Left lung (tissue), 4 donors: ENCODE measurements at regions not wholly inside any gene's neighbourhood (a gene's known extent, or its start where the extent isn't known, plus 50 kb on each side); places are given as distances from the start of the nearest gene placed in this dataset.

Experiments used
- ATAC-seq: fragments of 200-7000 bp; cut with Tn5 transposase; one replicate; pipeline ENCODE4 v1.9.1; 2020; ENCODE audit warnings: moderate library complexity
- DNase-seq, 4 donors: peaks; one replicate each; pipeline ENCODE4 v3.0.0-alpha.2; 2013 to 2020
- H3K27ac ChIP-seq, 2 donors: fragments of 200-600 bp; sonication (generic) in 1 of 2; one replicate each; pipeline versions ENCODE4 v1.5.0 to v1.8.0; 2020 to 2021
- H3K27me3 ChIP-seq, 2 donors: fragments of 200-600 bp; sonication (generic) in 1 of 2; one replicate each; pipeline versions ENCODE4 v1.5.0 to v1.8.0; 2020 to 2021
- H3K36me3 ChIP-seq, 2 donors: fragments of 200-600 bp; sonication (generic) in 1 of 2; one replicate each; pipeline versions ENCODE4 v1.5.0 to v1.8.0; 2020 to 2021
- H3K4me1 ChIP-seq, 2 donors: fragments of 200-600 bp; one replicate each; pipeline ENCODE4 v1.8.0; 2021
- H3K4me3 ChIP-seq, 2 donors: fragments of 200-600 bp; sonication (generic) in 1 of 2; one replicate each; pipeline versions ENCODE4 v1.5.0 to v1.8.0; 2020 to 2021; ENCODE audit warnings: mild to moderate bottlenecking in 1 of 2
- H3K9me3 ChIP-seq, 2 donors: fragments of 200-600 bp; sonication (generic) in 1 of 2; one replicate each; pipeline versions ENCODE4 v1.5.0 to v1.8.0; 2020 to 2021
- intact Hi-C, 2 donors: fragments of 100-400 bp; cut with DNase I; formaldehyde crosslinking; loops; one replicate each; pipeline versions ENCODE4 v1.11.2 to v1.14.2; 2022
- TF ChIP-seq, protein P1 (sequence below), 2 donors: fragments of 200-600 bp; sonication (generic) in 1 of 2; IDR thresholded peaks; one replicate each; pipeline versions ENCODE4 v1.5.0 to v1.8.0; 2021; ENCODE audit warnings: antibody characterized with exemption in 2 of 2
- donor health status: DM: no; HTN: yes; CAD: no.
- donor health status: DM: no; HTN: no; CAD: no.

DNA sequence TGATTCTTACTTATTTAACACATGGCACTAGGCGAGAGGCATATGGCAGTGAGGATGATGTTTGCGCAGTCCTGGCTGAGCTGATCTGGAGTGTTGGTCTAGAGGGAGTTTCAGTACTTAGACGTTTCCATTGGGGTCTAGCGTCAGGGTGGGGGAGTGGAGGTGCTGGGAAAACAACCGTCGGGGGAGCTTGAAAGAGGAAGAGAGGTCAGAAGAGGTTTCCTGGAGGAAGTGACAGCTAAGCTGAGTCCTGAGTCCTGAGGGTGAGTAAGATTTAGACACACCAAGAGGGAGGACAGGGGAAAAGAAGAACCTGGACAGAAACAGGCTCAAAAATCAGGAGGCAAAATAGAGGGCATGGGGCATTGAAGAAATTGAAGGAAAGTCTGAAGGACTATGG, 81.4 kb downstream of the ALOX5AP start:
- DNase-seq, result no peak
- Histone ChIP-seq H3K27ac (no peak overlapping the region), H3K36me3 (no peaks in the 10 kb centered on the region), H3K9me3 (no peaks in the 10 kb centered on the region), H3K4me1 (peaks cover 0 to 8% of the 10 kb centered on the region in 2 donors), H3K27me3 (no peaks in the 10 kb centered on the region), H3K4me3 (no peak overlapping the region)
- intact Hi-C loops, result no loop called here
- TF ChIP-seq, protein P1, sequence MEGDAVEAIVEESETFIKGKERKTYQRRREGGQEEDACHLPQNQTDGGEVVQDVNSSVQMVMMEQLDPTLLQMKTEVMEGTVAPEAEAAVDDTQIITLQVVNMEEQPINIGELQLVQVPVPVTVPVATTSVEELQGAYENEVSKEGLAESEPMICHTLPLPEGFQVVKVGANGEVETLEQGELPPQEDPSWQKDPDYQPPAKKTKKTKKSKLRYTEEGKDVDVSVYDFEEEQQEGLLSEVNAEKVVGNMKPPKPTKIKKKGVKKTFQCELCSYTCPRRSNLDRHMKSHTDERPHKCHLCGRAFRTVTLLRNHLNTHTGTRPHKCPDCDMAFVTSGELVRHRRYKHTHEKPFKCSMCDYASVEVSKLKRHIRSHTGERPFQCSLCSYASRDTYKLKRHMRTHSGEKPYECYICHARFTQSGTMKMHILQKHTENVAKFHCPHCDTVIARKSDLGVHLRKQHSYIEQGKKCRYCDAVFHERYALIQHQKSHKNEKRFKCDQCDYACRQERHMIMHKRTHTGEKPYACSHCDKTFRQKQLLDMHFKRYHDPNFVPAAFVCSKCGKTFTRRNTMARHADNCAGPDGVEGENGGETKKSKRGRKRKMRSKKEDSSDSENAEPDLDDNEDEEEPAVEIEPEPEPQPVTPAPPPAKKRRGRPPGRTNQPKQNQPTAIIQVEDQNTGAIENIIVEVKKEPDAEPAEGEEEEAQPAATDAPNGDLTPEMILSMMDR (IDR thresholded peaks at IDR 0.05), result no peak
- no peak for ATAC-seq

DNA sequence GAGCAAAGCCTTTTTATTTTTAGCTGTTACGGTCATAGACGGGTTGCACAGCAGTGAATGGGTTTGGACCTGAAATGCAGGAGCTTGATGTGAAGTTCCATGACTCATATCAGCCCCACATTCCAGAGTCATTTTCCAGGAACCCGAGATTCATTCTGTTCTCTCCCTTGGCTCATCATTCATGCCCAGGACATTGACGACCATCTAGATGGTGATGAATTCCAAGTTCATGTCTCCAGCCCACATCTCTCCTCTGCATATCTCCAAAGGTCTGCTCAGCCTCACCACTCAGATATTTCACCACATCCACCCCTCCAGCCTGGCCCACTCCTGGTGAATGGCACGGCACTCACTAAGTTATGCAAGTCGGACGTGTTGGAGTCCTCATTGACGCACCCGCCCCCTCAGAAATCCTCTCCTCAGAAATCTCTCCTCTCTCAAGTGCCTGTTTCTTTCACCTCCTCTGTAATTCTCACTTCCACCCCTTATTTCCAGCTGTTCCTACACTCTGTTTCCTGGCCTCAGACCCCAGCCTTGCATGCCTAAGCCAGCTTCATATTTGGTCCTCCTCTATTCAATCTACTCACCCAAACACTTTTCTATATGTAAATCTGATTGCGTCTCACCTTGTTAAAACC, 83.1 kb downstream of the ALOX5AP start:
- peak; percentile 81 for ATAC-seq
- H3K36me3 ChIP-seq, result no peaks in the 10 kb centered on the region
- no peak overlapping the region for H3K27ac ChIP-seq
- no peaks in the 10 kb centered on the region for H3K27me3 ChIP-seq
- intact Hi-C loops, result no loop called here
- no peaks in the 10 kb centered on the region for H3K9me3 ChIP-seq
- peak in 1 of 4 donors; percentile 59 for DNase-seq
- TF ChIP-seq, protein P1 (IDR thresholded peaks at IDR 0.05), result no peak
- H3K4me3 ChIP-seq, result no peak overlapping the region
- peaks cover 0 to 8% of the 10 kb centered on the region in 2 donors for H3K4me1 ChIP-seq

DNA sequence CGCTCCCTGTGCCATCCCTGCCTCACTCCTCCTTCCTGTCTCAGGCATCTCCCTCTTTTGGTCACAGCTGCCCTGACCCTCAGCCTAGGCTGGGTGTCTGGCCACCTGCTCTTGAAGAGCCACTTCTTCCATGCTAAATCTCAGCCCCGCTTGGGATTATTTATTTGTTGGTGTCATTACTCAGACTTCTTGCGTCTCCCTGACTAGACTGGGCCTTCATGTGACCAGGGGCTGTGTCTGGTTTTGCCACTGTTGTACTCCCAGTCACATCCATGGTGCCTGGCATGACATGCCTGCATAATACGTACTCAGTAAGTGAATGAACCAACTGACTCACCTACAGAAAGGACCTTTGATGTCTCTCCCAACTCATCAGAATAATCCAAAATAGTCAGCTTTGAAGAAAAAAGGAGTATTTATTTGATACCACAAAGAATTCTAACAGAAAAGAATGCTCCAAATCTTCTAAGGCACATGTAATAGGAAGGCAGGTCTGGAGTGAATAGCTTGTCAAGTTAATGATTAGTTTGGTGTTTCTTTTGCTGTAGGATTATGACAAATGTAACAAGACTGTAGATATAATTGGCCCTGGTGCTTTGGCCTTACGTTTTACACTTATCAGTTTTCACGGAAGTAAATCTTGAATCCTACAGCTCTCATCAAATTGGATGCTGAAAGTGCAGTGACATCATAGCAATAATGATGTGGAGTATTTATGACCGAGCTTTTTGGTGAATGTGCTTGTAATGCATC, 84.0 kb downstream of the ALOX5AP start:
- peak; percentile 7 for ATAC-seq
- intact Hi-C loops, result no loop called here
- no peak for DNase-seq
- TF ChIP-seq, protein P1 (IDR thresholded peaks at IDR 0.05), result no peak
- no peaks in the 10 kb centered on the region for H3K27me3 ChIP-seq
- H3K9me3 ChIP-seq, result no peaks in the 10 kb centered on the region
- no peaks in the 10 kb centered on the region for H3K36me3 ChIP-seq
- H3K4me1 ChIP-seq, result peaks cover 0 to 8% of the 10 kb centered on the region in 2 donors
- H3K27ac ChIP-seq, result no peak overlapping the region
- no peak overlapping the region for H3K4me3 ChIP-seq

DNA sequence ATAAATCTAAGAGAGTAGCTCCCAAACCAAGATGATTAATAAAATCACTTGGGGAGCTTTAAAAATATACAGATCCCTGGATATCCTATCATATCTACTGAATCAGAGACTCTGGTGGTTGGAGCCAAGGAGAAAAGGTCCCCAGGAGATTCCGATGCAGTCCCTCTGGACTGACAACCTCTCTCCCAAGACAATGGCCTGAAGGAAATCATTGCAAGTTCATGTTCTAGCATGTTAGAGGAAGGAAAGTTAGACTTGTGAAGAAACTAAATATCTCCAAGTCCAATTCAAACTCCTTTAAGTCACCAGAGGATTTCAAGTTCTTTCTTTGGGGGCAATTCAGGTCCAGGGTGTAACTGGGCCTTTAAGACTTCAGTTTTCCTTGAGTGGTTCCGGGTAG, 84.7 kb upstream of the MEDAG start:
- no peak for ATAC-seq
- no peak for DNase-seq
- intact Hi-C loops, result no loop called here
- TF ChIP-seq, protein P1 (IDR thresholded peaks at IDR 0.05), result no peak
- no peaks in the 10 kb centered on the region for H3K9me3 ChIP-seq
- H3K4me1 ChIP-seq, result peaks cover 0 to 8% of the 10 kb centered on the region in 2 donors
- H3K27ac ChIP-seq, result no peak overlapping the region
- no peak overlapping the region for H3K4me3 ChIP-seq
- no peaks in the 10 kb centered on the region for H3K36me3 ChIP-seq
- peaks cover 0 to 7% of the 10 kb centered on the region in 2 donors for H3K27me3 ChIP-seq

DNA sequence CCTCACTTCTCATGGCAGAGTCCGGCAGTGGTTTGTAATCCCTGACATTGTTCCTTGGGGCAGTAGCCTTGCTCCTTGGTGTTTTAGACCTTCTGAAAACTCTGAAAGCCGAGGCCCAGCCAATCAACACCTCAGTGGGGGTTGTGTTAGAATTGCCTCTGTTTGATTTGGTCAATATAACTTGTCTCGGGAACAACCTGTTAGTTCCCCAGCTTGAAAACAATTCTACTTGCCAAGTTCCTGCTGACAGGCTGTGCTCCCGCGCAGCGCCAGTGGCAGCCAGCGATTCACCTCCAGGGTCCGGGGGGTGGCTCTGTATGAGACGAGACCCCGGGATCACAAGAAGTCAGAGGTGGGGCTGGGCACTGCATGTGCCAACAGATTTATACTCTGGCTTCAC, 81.4 kb upstream of the MEDAG start:
- ATAC-seq (no peak), DNase-seq (no peak)
- intact Hi-C loops, result no loop called here
- Histone ChIP-seq H3K4me3 (no peak overlapping the region), H3K4me1 (no peaks in the 10 kb centered on the region), H3K27me3 (peaks cover 0 to 7% of the 10 kb centered on the region in 2 donors), H3K36me3 (no peaks in the 10 kb centered on the region), H3K27ac (no peak overlapping the region), H3K9me3 (no peaks in the 10 kb centered on the region)
- TF ChIP-seq, protein P1 (IDR thresholded peaks at IDR 0.05), result no peak
